Esophagus muscularis mucosa (tissue), 3 donors: ENCODE measurements at regions not wholly inside any gene's neighbourhood (a gene's known extent, or its start where the extent isn't known, plus 50 kb on each side); places are given as distances from the start of the nearest gene placed in this dataset.

Experiments
- CTCF ChIP-seq, 3 experiments: fragments of 200-600 bp in 2 of 3; fragments of 450-650 bp in 1 of 3; sonication (generic) in 2 of 3; IDR thresholded peaks; one replicate each; pipeline ENCODE4 v1.5.1; 2017 to 2019; ENCODE audit warnings: antibody characterized with exemption in 3 of 3, mild to moderate bottlenecking in 2 of 3, moderate library complexity in 1 of 3
- POLR2A ChIP-seq: fragments of 450-650 bp; IDR thresholded peaks from one replicate; pipeline ENCODE4 v1.6.1; 2017; ENCODE audit warnings: antibody characterized with exemption, moderate library complexity, mild to moderate bottlenecking, low read depth
- POLR2AphosphoS5 ChIP-seq, 2 donors: sonication (generic); formaldehyde crosslinking; IDR thresholded peaks; one replicate each; pipeline ENCODE4 v1.6.1; 2017; ENCODE audit warnings: antibody characterized with exemption in 2 of 2

GRCh38 chr7:80047032-80047431, 87.6 kb upstream of the GNAI1 start:
- TF ChIP-seq CTCF (IDR thresholded peaks at IDR 0.05) (no peak), POLR2A (no peak), POLR2AphosphoS5 (IDR thresholded peaks at IDR 0.05) (no peak)
